H1 (cell line): ENCODE measurements at regions not wholly inside any gene's neighbourhood (a gene's known extent, or its start where the extent isn't known, plus 50 kb on each side); places are given as distances from the start of the nearest gene placed in this dataset.

Experiments
- CTCF ChIA-PET: fragments of 300-600 bp; sonication (Branson Sonifier 250); formaldehyde crosslinking; loops from one replicate; lab custom pipeline; 2021; ENCODE audit not compliant: partially characterized antibody; lab: Charles Lee
- POLR2A ChIA-PET: fragments of 300-600 bp; sonication (Branson Sonifier 250); formaldehyde crosslinking; loops from one replicate; lab custom pipeline; 2021; ENCODE audit warnings: inconsistent platforms; ENCODE audit not compliant: partially characterized antibody; lab: Charles Lee
- DNase-seq, 2 experiments: peaks; one replicate each; pipeline versions ENCODE4 v3.0.0 to v3.0.0-alpha.2; 2010 to 2022; ENCODE audit warnings: low spot score in 2 of 2, low read depth in 1 of 2, mixed read lengths in 1 of 2
- FAIRE-seq: peaks from 2 replicates; lab custom pipeline; 2011; peaks lifted over from hg19 to GRCh38; lab: Jason Lieb, UNC
- H2AFZ ChIP-seq: 2 replicates; pipeline ENCODE4 v1.8.1; 2012; ENCODE audit warnings: low read length, inconsistent platforms
- H2AK5ac ChIP-seq: 2 replicates; pipeline ENCODE4 v1.6.1; 2013; ENCODE audit warnings: low read depth, low read length
- H2BK120ac ChIP-seq: replicated peaks from 2 replicates; pipeline ENCODE3; 2013; ENCODE audit warnings: low read depth, low read length, inconsistent platforms
- H2BK12ac ChIP-seq: 2 replicates; pipeline ENCODE4 v1.6.1; 2013; ENCODE audit warnings: low read depth, low read length
- H2BK15ac ChIP-seq: 2 replicates; pipeline ENCODE4 v1.6.1; 2013; ENCODE audit warnings: low read length
- H2BK20ac ChIP-seq: 2 replicates; pipeline ENCODE4 v1.6.1; 2013; ENCODE audit warnings: low read length
- H2BK5ac ChIP-seq: 2 replicates; pipeline ENCODE4 v1.6.1; 2013; ENCODE audit warnings: low read depth, low read length
- H3K14ac ChIP-seq: 2 replicates; pipeline ENCODE4 v1.6.1; 2013; ENCODE audit warnings: inconsistent platforms; ENCODE audit not compliant: insufficient read length
- H3K18ac ChIP-seq: 2 replicates; pipeline ENCODE4 v1.6.1; 2013; ENCODE audit warnings: low read length; ENCODE audit errors: extremely low read depth
- H3K23ac ChIP-seq: 2 replicates; pipeline ENCODE4 v1.6.1; 2013; ENCODE audit warnings: inconsistent platforms; ENCODE audit not compliant: insufficient read length
- H3K23me2 ChIP-seq: 2 replicates; pipeline ENCODE4 v1.6.1; 2013; ENCODE audit warnings: low read depth, low read length
- H3K27ac ChIP-seq: 2 replicates; pipeline ENCODE4 v1.6.1; 2011; ENCODE audit warnings: low read depth, low read length, inconsistent platforms
- H3K27me3 ChIP-seq, 4 experiments: replicated peaks in 1 of 4; 1 replicate in 1 of 4; 2 replicates in 3 of 4; pipeline versions ENCODE4 v1.6.1 to v1.8.1; 2011 to 2013; ENCODE audit warnings: low read length in 3 of 4, mild to moderate bottlenecking in 3 of 4, inconsistent platforms in 2 of 4, mixed read lengths in 2 of 4, moderate library complexity in 1 of 4; ENCODE audit not compliant: control insufficient read depth in 3 of 4, insufficient read depth in 3 of 4; ENCODE audit errors: extremely low read depth in 1 of 4
- H3K36me3 ChIP-seq, 4 experiments: 2 replicates each; pipeline versions ENCODE4 v1.6.1 to v1.8.1; 2011 to 2013; ENCODE audit warnings: mild to moderate bottlenecking in 4 of 4, low read length in 3 of 4, moderate library complexity in 2 of 4, control low read depth in 1 of 4, inconsistent platforms in 1 of 4; ENCODE audit not compliant: insufficient read depth in 4 of 4, control insufficient read depth in 2 of 4
- H3K4ac ChIP-seq: replicated peaks from 2 replicates; pipeline ENCODE3; 2013; ENCODE audit warnings: low read length, low read depth, mixed read lengths, inconsistent platforms; ENCODE audit not compliant: insufficient read length
- H3K4me1 ChIP-seq, 4 experiments: replicated peaks in 1 of 4; 1 replicate in 1 of 4; 2 replicates in 3 of 4; pipeline versions ENCODE4 v1.6.1 to v1.8.1; 2011 to 2013; ENCODE audit warnings: low read length in 3 of 4, inconsistent platforms in 2 of 4, mixed read lengths in 1 of 4; ENCODE audit not compliant: insufficient read depth in 4 of 4, control insufficient read depth in 3 of 4
- H3K4me2 ChIP-seq, 2 experiments: 2 replicates each; pipeline versions ENCODE4 v1.6.1 to v1.8.1; 2011 to 2013; ENCODE audit warnings: low read depth in 2 of 2, low read length in 2 of 2, control low read depth in 1 of 2, inconsistent platforms in 1 of 2, mild to moderate bottlenecking in 1 of 2; ENCODE audit not compliant: insufficient read depth in 1 of 2
- H3K4me3 ChIP-seq, 4 experiments: fragments of 200-600, 300-600 bp in 1 of 4; sonication (generic), shearing (Covaris generic), sonication (Bioruptor Twin) in 1 of 4; 2 replicates each; pipeline versions ENCODE4 v1.5.1 to v1.8.1; 2011 to 2016; ENCODE audit warnings: low read length in 4 of 4, low read depth in 3 of 4, control low read depth in 2 of 4, inconsistent platforms in 2 of 4, mild to moderate bottlenecking in 2 of 4, mixed read lengths in 1 of 4, moderate library complexity in 1 of 4; ENCODE audit not compliant: insufficient read depth in 2 of 4; ENCODE audit errors: extremely low read depth in 1 of 4
- H3K56ac ChIP-seq: replicated peaks from 2 replicates; pipeline ENCODE3; 2013; ENCODE audit warnings: low read depth, mild to moderate bottlenecking, mixed read lengths, low read length, inconsistent platforms; ENCODE audit not compliant: insufficient read length
- H3K79me1 ChIP-seq: 2 replicates; pipeline ENCODE4 v1.6.1; 2013; ENCODE audit warnings: low read depth, low read length, control low read depth
- H3K79me2 ChIP-seq, 2 experiments: 2 replicates each; pipeline versions ENCODE4 v1.6.1 to v1.8.1; 2012 to 2013; ENCODE audit warnings: low read length in 2 of 2, mild to moderate bottlenecking in 2 of 2, inconsistent platforms in 1 of 2; ENCODE audit not compliant: insufficient read depth in 2 of 2, control insufficient read depth in 1 of 2
- H3K9ac ChIP-seq, 4 experiments: replicated peaks in 1 of 4; 1 replicate in 1 of 4; 2 replicates in 3 of 4; pipeline versions ENCODE4 v1.6.1 to v1.8.1; 2011 to 2013; ENCODE audit warnings: low read depth in 3 of 4, low read length in 3 of 4, control low read depth in 2 of 4, mild to moderate bottlenecking in 2 of 4, moderate library complexity in 2 of 4, inconsistent platforms in 1 of 4; ENCODE audit errors: extremely low read depth in 1 of 4
- H3K9me3 ChIP-seq, 2 experiments: 2 replicates each; pipeline versions ENCODE4 v1.6.1 to v1.8.1; 2012 to 2013; ENCODE audit warnings: mild to moderate bottlenecking in 2 of 2, moderate library complexity in 2 of 2, control low read depth in 1 of 2, inconsistent platforms in 1 of 2, low read depth in 1 of 2, low read length in 1 of 2, mixed read lengths in 1 of 2; ENCODE audit not compliant: insufficient read depth in 2 of 2
- H4K20me1 ChIP-seq, 2 experiments: replicated peaks in 1 of 2; 2 replicates each; pipeline versions ENCODE3 to v1.8.1; 2011 to 2013; ENCODE audit warnings: inconsistent platforms in 2 of 2, low read length in 2 of 2, mild to moderate bottlenecking in 1 of 2; ENCODE audit not compliant: insufficient read depth in 2 of 2, control insufficient read depth in 1 of 2
- H4K5ac ChIP-seq: 2 replicates; pipeline ENCODE4 v1.6.1; 2013; ENCODE audit warnings: low read length, low read depth, mixed read lengths, inconsistent platforms; ENCODE audit not compliant: insufficient read length
- H4K8ac ChIP-seq: 2 replicates; pipeline ENCODE4 v1.8.0; 2013; ENCODE audit warnings: mild to moderate bottlenecking, moderate library complexity, low read length, inconsistent platforms; ENCODE audit not compliant: insufficient read depth; ENCODE audit errors: extremely low read depth
- H4K91ac ChIP-seq: replicated peaks from 2 replicates; pipeline ENCODE3; 2013; ENCODE audit warnings: low read length, mixed read lengths, inconsistent platforms; ENCODE audit not compliant: insufficient read length
- CBX8 ChIP-seq: fragments of 300-800, 300-1000 bp; sonication (generic); IDR thresholded peaks from 2 replicates; pipeline ENCODE4 v1.7.1; 2016; ENCODE audit warnings: low read depth, low read length, borderline replicate concordance
- CTBP2 ChIP-seq: IDR thresholded peaks from 2 replicates; pipeline ENCODE4 v1.7.0; 2011; ENCODE audit warnings: borderline replicate concordance, mild to moderate bottlenecking, moderate library complexity, mixed read lengths, low read length; ENCODE audit not compliant: insufficient read depth, insufficient read length
- EGR1 ChIP-seq: IDR thresholded peaks from 2 replicates; pipeline ENCODE4 v1.6.1; 2011; ENCODE audit warnings: low read depth, low read length, borderline replicate concordance
- GABPA ChIP-seq: IDR thresholded peaks from 2 replicates; pipeline ENCODE4 v1.6.1; 2011; ENCODE audit warnings: mild to moderate bottlenecking, low read length, moderate library complexity, borderline replicate concordance; ENCODE audit not compliant: insufficient read depth
- PHF8 ChIP-seq: fragments of 200-600 bp; sonication (generic); conservative IDR thresholded peaks from 2 replicates; pipeline ENCODE4 v1.7.1; 2012; ENCODE audit warnings: low read depth, mild to moderate bottlenecking, inconsistent platforms, low read length, moderate library complexity
- POU5F1 ChIP-seq: IDR thresholded peaks from 2 replicates; pipeline ENCODE4 v1.6.1; 2011; ENCODE audit warnings: low read depth, mild to moderate bottlenecking, low read length, moderate library complexity
- SIRT6 ChIP-seq: IDR thresholded peaks from one replicate; pipeline ENCODE4 v1.7.1; 2012; ENCODE audit warnings: low read length, inconsistent platforms
- SRF ChIP-seq: IDR thresholded peaks from 2 replicates; pipeline ENCODE4 v1.6.1; 2011; ENCODE audit warnings: mild to moderate bottlenecking, low read depth, low read length, moderate library complexity
- SUZ12 ChIP-seq: fragments of 200-600 bp; sonication (generic); IDR thresholded peaks from 2 replicates; pipeline ENCODE4 v1.6.1; 2012; ENCODE audit warnings: mild to moderate bottlenecking, inconsistent platforms, low read length, moderate library complexity, mixed read lengths
- TAF7 ChIP-seq: optimal IDR thresholded peaks from 2 replicates; pipeline ENCODE3; 2011; ENCODE audit warnings: low read depth, mild to moderate bottlenecking, inconsistent platforms, low read length, moderate library complexity, borderline replicate concordance
- TBP ChIP-seq: IDR thresholded peaks from 2 replicates; pipeline ENCODE4 v1.6.1; 2011; ENCODE audit warnings: low read depth, low read length, improper control_type of control experiment
- WGBS, 2 experiments: shearing (Covaris generic) in 1 of 2; methylation state at CpG; one replicate each; pipeline versions ENCODE4 v1.1.6 to v1.1.7; 2013 to 2015; ENCODE audit warnings: low lambda C conversion rate in 2 of 2, mixed read lengths in 2 of 2, inconsistent platforms in 1 of 2, low coverage in 1 of 2, missing lambda C conversion rate in 1 of 2; ENCODE audit not compliant: insufficient replicate concordance in 2 of 2, insufficient coverage in 1 of 2, insufficient read length in 1 of 2; ENCODE audit errors: extremely low coverage in 1 of 2, missing lambda C conversion rate in 1 of 2; 5-methylcytosine and 5-hydroxymethylcytosine counted together

GRCh38 chr10:31730776-31731175 is 197.9 kb downstream of the ARHGAP12 start:
- Histone ChIP-seq H3K9ac (no peak overlapping the region), H2BK120ac (no peak overlapping the region), H4K91ac (no peak overlapping the region), H3K79me2 (no peaks in the 10 kb centered on the region), H3K14ac (no peak overlapping the region), H2BK12ac (no peak overlapping the region), H3K23ac (no peak overlapping the region), H2BK20ac (no peak overlapping the region), H2BK5ac (no peak overlapping the region), H3K27me3 (no peaks in the 10 kb centered on the region), H3K4me3 (no peak overlapping the region), H2AFZ (no peak overlapping the region), H3K79me1 (no peaks in the 10 kb centered on the region), H3K36me3 (peaks cover 0 to 17% (median 0%) of the 10 kb centered on the region in 4 experiments; a peak in 2 of 8 replicates), H3K56ac (no peak overlapping the region), H3K18ac (no peak overlapping the region), H3K23me2 (no peaks in the 10 kb centered on the region), H3K27ac (no peak overlapping the region), H3K4ac (no peak overlapping the region), H3K9me3 (peaks cover 27 to 49% of the 10 kb centered on the region in 2 experiments), H2AK5ac (no peak overlapping the region), H3K4me2 (no peak overlapping the region), H4K5ac (no peak overlapping the region), H4K8ac (no peak overlapping the region), H2BK15ac (no peak overlapping the region), H4K20me1 (no peaks in the 10 kb centered on the region), H3K4me1 (peaks cover 0 to 4% (median 0%) of the 10 kb centered on the region in 4 experiments; a peak in 1 of 7 replicates)
- TF ChIP-seq SUZ12 (no peak), TBP (no peak), TAF7 (no peak), POU5F1 (no peak), PHF8 (no peak), CTBP2 (no peak), SRF (no peak), CBX8 (no peak), EGR1 (no peak), GABPA (no peak), SIRT6 (no peak)
- POLR2A ChIA-PET, result no interaction called here
- WGBS, 2 experiments, result 92% methylated on average over 3 of the region's 3 CpGs; no CpG with 5 or more reads in 1 of the 2 experiments
- no peak for FAIRE-seq
- no peak for DNase-seq
- CTCF ChIA-PET, result interaction anchor here (1.3 kb wide), 1 partner anchor 10 kb away, joined by 7 read pairs; no protein-coding TSS in a partner anchor
